Activated naive CD8-positive, alpha-beta T cell treated with anti-CD3 and anti-CD28 coated beads, Interleukin-2, amount 10 ng/mL, durations not matched to agents 7 days and 5 days (primary cell): ENCODE measurements at regions not wholly inside any gene's neighbourhood (a gene's known extent, or its start where the extent isn't known, plus 50 kb on each side); places are given as distances from the start of the nearest gene placed in this dataset.

ENCODE experiments used
- ATAC-seq: fragments of 150-1000 bp; cut with Tn5 transposase; one replicate; pipeline ENCODE4 v1.10.0; 2021; ENCODE audit warnings: low read depth, moderate library complexity
- POLR2A ChIA-PET: fragments of 350-600 bp; sonication (Branson Sonifier 250); formaldehyde crosslinking; loops from one replicate; lab custom pipeline; 2021; ENCODE audit warnings: antibody characterized with exemption; lab: Charles Lee
- DNase-seq: peaks from one replicate; pipeline ENCODE4 v3.0.0; 2021
- H3K27ac Mint-ChIP-seq: one replicate; pipeline ENCODE4 v1.8.0; 2022; ENCODE audit warnings: mild to moderate bottlenecking, mixed read lengths
- H3K27me3 Mint-ChIP-seq: one replicate; pipeline ENCODE4 v1.8.0; 2022; ENCODE audit warnings: mild to moderate bottlenecking, moderate library complexity, mixed read lengths
- H3K36me3 Mint-ChIP-seq: one replicate; pipeline ENCODE4 v1.8.0; 2021; ENCODE audit warnings: mild to moderate bottlenecking, mixed read lengths
- H3K4me1 Mint-ChIP-seq: one replicate; pipeline ENCODE4 v1.8.0; 2021; ENCODE audit warnings: mixed read lengths
- H3K4me3 Mint-ChIP-seq: one replicate; pipeline ENCODE4 v1.8.0; 2022; ENCODE audit warnings: mild to moderate bottlenecking, moderate library complexity, mixed read lengths
- H3K9me3 Mint-ChIP-seq: one replicate; pipeline ENCODE4 v1.8.0; 2021; ENCODE audit warnings: mixed read lengths

- H3K27ac Mint-ChIP-seq: no peak overlapping the region
- POLR2A ChIA-PET: no interaction called here
- DNase-seq: no peak
- no peaks in the 10 kb centered on the region for H3K36me3 Mint-ChIP-seq
- no peaks in the 10 kb centered on the region for H3K9me3 Mint-ChIP-seq
- H3K27me3 Mint-ChIP-seq: peaks cover 4% of the 10 kb centered on the region
- no peak overlapping the region for H3K4me3 Mint-ChIP-seq
- no peaks in the 10 kb centered on the region for H3K4me1 Mint-ChIP-seq
- no peak for ATAC-seq
These were observed 94.9 kb upstream of the NMUR2 start for GRCh38 chr5:152499814-152500535.

GRCh38 chr5:152501294-152501693 lies 96.2 kb upstream of the NMUR2 start:
- Mint-ChIP-seq H3K27ac (no peak overlapping the region), H3K4me3 (no peak overlapping the region), H3K4me1 (no peaks in the 10 kb centered on the region), H3K9me3 (no peaks in the 10 kb centered on the region), H3K27me3 (peaks cover 1% of the 10 kb centered on the region), H3K36me3 (no peaks in the 10 kb centered on the region)
- DNase-seq (no peak), ATAC-seq (no peak)
- POLR2A ChIA-PET: no interaction called here

- H3K27ac Mint-ChIP-seq: no peak overlapping the region
- no peaks in the 10 kb centered on the region for H3K27me3 Mint-ChIP-seq
- H3K4me3 Mint-ChIP-seq: no peak overlapping the region
- no peaks in the 10 kb centered on the region for H3K36me3 Mint-ChIP-seq
- POLR2A ChIA-PET: no interaction called here
- no peaks in the 10 kb centered on the region for H3K4me1 Mint-ChIP-seq
- H3K9me3 Mint-ChIP-seq: no peaks in the 10 kb centered on the region
- no peak for DNase-seq
- no peak for ATAC-seq
These were observed 98.1 kb upstream of the NMUR2 start for GRCh38 chr5:152503206-152503605.

DNA sequence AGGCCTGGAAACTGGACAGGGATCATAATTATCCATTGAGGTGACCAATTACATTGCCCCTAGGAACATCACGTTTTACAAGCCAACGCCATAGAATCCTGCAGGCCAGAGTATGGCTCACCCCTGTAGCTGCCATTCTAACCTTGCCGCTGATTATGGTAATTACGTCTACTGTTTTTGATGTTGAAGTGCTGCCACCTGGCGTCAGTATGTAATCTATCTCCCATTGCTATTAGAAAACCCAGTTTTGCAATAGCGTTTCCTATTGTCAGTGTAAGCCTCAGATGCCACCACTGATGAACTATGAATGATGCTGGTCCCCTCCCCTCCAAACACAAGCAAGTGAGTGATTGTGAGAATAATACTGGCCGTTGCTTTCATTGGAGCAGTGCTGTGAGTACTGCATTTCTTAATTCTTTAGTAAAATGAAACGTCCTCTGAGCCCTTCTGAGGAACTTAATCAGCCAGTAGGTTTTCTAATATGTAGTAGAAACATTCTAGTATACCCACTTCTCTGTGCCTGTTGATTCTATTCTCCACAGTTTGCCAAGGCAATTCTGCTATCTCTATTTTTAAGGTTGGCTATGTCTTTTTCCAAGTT lies 100.5 kb upstream of the NMUR2 start:
- Mint-ChIP-seq H3K4me1 (peaks cover 2% of the 10 kb centered on the region), H3K27me3 (peaks cover 3% of the 10 kb centered on the region), H3K36me3 (no peaks in the 10 kb centered on the region), H3K9me3 (no peaks in the 10 kb centered on the region), H3K4me3 (no peak overlapping the region), H3K27ac (no peak overlapping the region)
- DNase-seq: no peak
- POLR2A ChIA-PET: no interaction called here
- peak; percentile 65 for ATAC-seq

- Mint-ChIP-seq H3K4me1 (peaks cover 2% of the 10 kb centered on the region), H3K27me3 (peaks cover 13% of the 10 kb centered on the region), H3K9me3 (no peaks in the 10 kb centered on the region), H3K27ac (no peak overlapping the region), H3K36me3 (no peaks in the 10 kb centered on the region), H3K4me3 (no peak overlapping the region)
- ATAC-seq (no peak), DNase-seq (no peak)
- POLR2A ChIA-PET: no interaction called here
These were observed 106.0 kb upstream of the NMUR2 start for GRCh38 chr5:152511120-152511519.

DNA sequence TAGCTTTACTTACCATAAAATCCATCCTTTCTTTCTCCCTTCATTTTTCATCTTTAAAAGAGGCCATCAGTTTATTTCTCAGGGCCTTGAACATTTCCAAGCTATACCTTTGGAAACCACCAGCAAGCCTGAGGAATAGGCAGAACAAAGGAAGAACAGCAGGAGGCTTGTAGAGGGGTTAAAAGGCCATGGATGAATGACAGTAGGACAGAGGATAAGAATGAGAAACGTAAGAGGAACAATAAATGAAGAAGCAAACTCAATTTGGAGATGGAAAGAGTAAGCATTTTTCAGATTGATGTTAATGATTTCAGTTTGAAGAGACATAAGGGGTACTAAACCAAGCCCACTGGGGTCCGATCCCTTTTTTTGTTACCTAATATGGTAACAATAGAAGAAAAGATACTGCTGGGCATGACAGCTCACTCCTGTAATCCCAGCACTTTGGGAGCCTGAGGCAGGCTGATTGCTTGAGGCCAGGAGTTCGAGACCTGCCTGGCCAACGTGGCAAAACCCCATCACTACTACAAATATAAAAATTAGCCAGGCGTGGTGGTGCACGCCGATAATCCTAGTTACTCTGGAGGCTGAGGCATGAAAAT lies 106.6 kb upstream of the NMUR2 start:
- Mint-ChIP-seq H3K36me3 (no peaks in the 10 kb centered on the region), H3K9me3 (no peaks in the 10 kb centered on the region), H3K4me3 (no peak overlapping the region), H3K27me3 (peaks cover 16% of the 10 kb centered on the region), H3K4me1 (peaks cover 2% of the 10 kb centered on the region), H3K27ac (no peak overlapping the region)
- ATAC-seq (no peak), DNase-seq (no peak)
- POLR2A ChIA-PET: no interaction called here

DNA sequence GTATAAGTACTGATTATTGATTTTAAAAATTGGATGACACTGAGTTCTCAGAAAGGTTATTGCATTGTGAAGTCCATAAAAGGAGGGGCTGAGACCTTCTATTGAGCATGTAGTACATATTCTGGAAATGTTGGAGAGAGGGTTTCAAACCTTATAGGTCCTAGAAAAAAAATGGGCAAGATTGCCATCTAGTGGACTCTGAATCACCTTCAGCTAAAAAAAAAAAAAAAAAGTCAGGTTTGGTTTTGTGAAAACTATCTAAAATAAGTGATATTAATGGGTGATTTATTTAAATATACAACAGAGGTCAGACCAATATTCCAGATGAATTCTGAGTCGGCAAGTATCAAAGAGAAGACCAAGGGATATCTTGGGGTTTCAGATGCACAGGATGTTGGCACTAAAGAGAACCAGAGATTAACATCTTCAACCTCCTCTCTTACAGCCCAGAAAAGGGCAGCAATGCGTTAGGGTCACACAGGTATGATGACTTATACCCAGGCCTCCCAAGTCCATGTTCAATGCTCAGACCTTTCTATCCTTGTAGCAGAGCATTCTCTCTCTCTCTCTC lies 109.8 kb upstream of the NMUR2 start:
- peaks cover 37% of the 10 kb centered on the region for H3K27me3 Mint-ChIP-seq
- H3K27ac Mint-ChIP-seq: no peak overlapping the region
- H3K4me3 Mint-ChIP-seq: no peak overlapping the region
- no peaks in the 10 kb centered on the region for H3K36me3 Mint-ChIP-seq
- DNase-seq (no peak), ATAC-seq (no peak)
- POLR2A ChIA-PET: interaction anchor here (0.6 to 1.1 kb wide), 3 partner anchors 13 to 758 kb away, joined by 3 to 4 read pairs (median 4); partner anchors contain the start of gene G3BP1
- no peaks in the 10 kb centered on the region for H3K9me3 Mint-ChIP-seq
- peaks cover under 1% of the 10 kb centered on the region for H3K4me1 Mint-ChIP-seq

DNA sequence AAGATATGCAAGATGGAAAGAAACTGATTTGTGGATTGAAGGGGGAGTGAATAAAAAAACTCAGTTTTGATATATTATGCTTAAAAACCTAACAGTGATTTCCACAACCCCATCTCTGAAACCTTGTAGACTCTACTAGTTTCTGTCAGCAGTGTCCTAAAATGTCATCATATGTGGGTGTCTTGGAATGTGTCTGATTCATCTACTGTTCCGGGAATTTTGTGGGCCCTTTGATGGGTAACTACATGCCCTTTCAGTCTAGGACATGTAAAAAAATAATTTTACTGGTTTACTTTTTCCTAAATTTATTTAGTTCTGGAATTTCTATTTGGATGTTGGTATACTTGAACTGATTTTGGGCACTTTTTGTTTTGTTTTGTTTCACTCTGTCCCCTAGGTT lies 118.9 kb upstream of the NMUR2 start:
- Mint-ChIP-seq H3K36me3 (peaks cover 2% of the 10 kb centered on the region), H3K4me3 (no peak overlapping the region), H3K4me1 (peaks cover 3% of the 10 kb centered on the region), H3K9me3 (no peaks in the 10 kb centered on the region), H3K27ac (no peak overlapping the region), H3K27me3 (peaks cover 21% of the 10 kb centered on the region)
- no peak for DNase-seq
- ATAC-seq: no peak
- POLR2A ChIA-PET: no interaction called here

DNA sequence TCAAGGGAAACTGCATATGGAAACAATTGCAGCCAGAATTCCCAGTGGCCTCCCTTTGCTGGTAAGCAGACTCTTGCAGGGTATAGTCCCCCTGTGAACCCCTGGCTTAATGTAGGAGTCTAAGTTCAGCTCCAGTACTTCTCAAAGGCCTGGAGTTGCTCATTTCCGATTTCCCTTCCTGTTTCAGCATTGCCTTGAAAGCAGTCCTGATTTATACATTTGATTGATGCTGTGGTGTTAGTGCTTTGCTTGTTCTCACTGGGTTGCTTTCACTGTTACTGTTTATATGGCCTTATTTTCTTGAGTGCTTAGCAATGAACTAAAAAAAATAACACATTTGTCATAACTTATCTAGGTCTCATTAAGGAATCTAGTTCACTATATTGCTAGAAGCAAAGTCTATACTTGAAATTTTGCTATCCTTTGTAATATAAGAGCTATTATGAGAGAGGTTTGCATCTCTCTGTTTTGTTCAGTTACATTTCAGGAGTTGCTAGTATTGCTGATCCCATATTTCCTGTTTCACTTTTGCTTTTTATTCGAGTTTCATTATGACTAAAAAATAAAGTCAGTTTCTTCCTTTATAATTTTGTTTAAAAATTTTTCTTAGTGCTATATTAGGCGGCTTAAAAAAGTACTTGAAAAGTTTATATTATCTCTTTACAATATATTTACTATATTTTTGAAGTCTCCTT lies 122.4 kb upstream of the NMUR2 start:
- Mint-ChIP-seq H3K27ac (peak overlapping the region; percentile 86), H3K9me3 (no peaks in the 10 kb centered on the region), H3K4me3 (peak overlapping the region; percentile 47), H3K4me1 (peaks cover 3% of the 10 kb centered on the region), H3K36me3 (peaks cover 2% of the 10 kb centered on the region), H3K27me3 (peaks cover 16% of the 10 kb centered on the region)
- ATAC-seq (peak; percentile 62), DNase-seq (no peak)
- POLR2A ChIA-PET: interaction anchor here (0.6 kb wide), 1 partner anchor 13 kb away, joined by 4 read pairs; no protein-coding TSS in a partner anchor

- H3K9me3 Mint-ChIP-seq: no peaks in the 10 kb centered on the region
- peaks cover 3% of the 10 kb centered on the region for H3K4me1 Mint-ChIP-seq
- no peak overlapping the region for H3K4me3 Mint-ChIP-seq
- H3K27ac Mint-ChIP-seq: no peak overlapping the region
- DNase-seq (no peak), ATAC-seq (no peak)
- peaks cover 14% of the 10 kb centered on the region for H3K27me3 Mint-ChIP-seq
- POLR2A ChIA-PET: no interaction called here
- peaks cover 2% of the 10 kb centered on the region for H3K36me3 Mint-ChIP-seq
These were observed 124.4 kb upstream of the NMUR2 start for GRCh38 chr5:152529440-152529839.

DNA sequence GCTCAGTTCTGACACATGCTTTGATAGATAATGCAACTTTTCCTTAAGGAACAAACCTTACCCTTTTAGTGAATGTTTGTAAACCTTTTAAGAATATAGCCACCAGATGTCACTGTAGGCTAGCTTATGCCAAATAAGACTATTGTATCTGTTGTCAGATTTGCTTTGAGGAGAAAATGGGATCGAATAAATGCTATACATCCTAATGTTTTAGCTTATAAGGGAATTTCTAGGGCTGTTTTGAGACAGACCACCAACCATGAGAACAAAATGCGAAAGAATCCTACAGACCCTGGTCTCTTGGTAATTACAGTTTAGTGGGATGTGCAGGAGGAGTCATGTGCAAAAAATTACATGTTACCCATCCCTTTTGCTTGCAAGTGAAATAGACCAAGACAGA lies 127.6 kb upstream of the NMUR2 start:
- POLR2A ChIA-PET: no interaction called here
- H3K27me3 Mint-ChIP-seq: peaks cover 13% of the 10 kb centered on the region
- ATAC-seq (no peak), DNase-seq (no peak)
- H3K36me3 Mint-ChIP-seq: no peaks in the 10 kb centered on the region
- H3K27ac Mint-ChIP-seq: no peak overlapping the region
- no peak overlapping the region for H3K4me3 Mint-ChIP-seq
- H3K4me1 Mint-ChIP-seq: no peaks in the 10 kb centered on the region
- H3K9me3 Mint-ChIP-seq: no peaks in the 10 kb centered on the region

DNA sequence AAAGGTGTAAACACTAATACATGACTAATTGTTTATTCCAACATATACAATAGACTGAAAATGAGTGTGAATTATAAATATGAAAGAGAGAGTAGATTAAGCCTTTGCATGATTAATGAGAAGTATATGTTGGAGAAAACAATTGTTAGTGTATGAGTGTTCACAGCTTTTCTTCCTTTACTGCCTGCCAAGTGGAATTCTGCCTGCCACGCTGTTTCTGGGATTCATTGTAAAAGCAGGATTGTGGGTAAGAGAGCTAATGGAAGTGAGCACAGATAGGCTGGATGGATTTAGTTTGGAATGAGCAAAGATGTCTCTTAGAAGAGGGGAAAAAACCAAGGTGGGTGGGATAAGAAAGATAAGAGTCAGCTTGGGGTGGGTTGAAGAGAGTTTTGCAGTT lies 129.6 kb upstream of the NMUR2 start:
- no peak for DNase-seq
- no peak for ATAC-seq
- H3K27me3 Mint-ChIP-seq: peaks cover 14% of the 10 kb centered on the region
- H3K4me3 Mint-ChIP-seq: no peak overlapping the region
- H3K9me3 Mint-ChIP-seq: no peaks in the 10 kb centered on the region
- no peaks in the 10 kb centered on the region for H3K4me1 Mint-ChIP-seq
- H3K36me3 Mint-ChIP-seq: no peaks in the 10 kb centered on the region
- no peak overlapping the region for H3K27ac Mint-ChIP-seq
- POLR2A ChIA-PET: no interaction called here

DNA sequence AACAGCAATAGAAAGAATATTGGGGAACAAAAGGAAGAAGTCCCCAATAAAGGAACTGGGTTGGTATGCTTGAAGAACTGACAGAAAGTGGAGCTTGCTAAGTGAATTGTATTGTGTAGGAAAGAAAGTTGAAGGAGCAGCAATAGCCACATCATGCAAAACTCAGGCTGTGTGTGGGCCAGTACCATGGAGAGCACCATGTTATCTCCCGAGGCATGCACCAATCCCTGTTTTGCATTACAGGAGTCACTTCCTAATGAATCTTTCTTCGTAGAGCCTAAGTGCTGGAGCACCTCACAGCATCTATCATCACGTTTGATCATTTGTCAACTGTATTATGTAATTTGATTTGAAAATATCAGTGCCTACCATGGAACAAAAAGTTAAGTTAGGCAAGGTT lies 137.7 kb upstream of the NMUR2 start:
- Mint-ChIP-seq H3K27me3 (peaks cover 3% of the 10 kb centered on the region), H3K4me3 (no peak overlapping the region), H3K36me3 (no peaks in the 10 kb centered on the region), H3K9me3 (no peaks in the 10 kb centered on the region), H3K27ac (no peak overlapping the region), H3K4me1 (no peaks in the 10 kb centered on the region)
- POLR2A ChIA-PET: no interaction called here
- DNase-seq: no peak
- ATAC-seq: no peak
